HL-60/S4 (cell line): ENCODE measurements at regions not wholly inside any gene's neighbourhood (a gene's known extent, or its start where the extent isn't known, plus 50 kb on each side); places are given as distances from the start of the nearest gene placed in this dataset.

Experiments used
- in situ Hi-C: fragments of 300-500 bp; cut with MboI; formaldehyde crosslinking; loops from 2 replicates; pipeline ENCODE4 v1.14.3; 2022; ENCODE audit warnings: low sequenced_read_pairs

DNA sequence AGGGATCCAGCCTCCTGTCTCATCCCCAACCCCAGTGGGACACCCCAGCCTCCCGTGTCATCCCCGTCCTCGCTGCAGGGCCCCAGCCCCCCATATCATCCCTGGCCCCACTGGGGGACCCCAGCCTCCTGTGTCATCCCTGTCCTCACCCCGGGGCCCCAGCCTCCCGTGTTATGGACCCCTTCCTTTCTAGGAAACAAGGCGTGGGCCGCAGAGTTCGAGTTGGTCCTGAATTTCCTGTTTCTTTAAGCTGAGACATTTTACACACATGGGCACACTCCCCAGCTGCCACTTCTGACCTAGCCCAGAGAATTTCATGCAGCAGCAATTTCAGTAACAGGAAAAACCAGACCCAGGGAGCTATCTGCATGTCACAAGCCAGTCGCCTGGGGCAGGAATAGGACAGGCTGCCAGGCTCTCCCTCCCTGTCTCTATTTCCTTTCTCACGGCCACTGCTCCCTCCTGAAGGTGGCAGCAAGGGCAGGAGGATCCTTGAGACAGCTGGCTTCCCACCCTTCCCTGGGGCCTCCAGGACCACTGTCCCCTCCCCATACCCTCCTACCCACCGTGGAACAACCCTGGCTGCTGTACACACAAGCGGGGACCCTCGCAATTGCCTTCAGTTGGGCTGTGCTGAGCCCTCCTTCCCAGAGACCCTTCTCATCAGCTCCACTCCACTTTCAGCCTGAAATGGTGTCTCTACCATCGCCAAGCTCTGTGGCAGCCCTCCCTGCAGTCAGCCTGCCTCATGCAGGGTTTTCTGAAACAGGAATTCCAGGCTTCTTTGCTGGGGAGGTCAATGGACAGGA lies 141.9 kb upstream of the ID2 start:
- in situ Hi-C loops = loop anchor here (10.0 to 25.0 kb wide), 2 partner anchors 145 to 228 kb away; partner anchors contain the start of gene ID2

DNA sequence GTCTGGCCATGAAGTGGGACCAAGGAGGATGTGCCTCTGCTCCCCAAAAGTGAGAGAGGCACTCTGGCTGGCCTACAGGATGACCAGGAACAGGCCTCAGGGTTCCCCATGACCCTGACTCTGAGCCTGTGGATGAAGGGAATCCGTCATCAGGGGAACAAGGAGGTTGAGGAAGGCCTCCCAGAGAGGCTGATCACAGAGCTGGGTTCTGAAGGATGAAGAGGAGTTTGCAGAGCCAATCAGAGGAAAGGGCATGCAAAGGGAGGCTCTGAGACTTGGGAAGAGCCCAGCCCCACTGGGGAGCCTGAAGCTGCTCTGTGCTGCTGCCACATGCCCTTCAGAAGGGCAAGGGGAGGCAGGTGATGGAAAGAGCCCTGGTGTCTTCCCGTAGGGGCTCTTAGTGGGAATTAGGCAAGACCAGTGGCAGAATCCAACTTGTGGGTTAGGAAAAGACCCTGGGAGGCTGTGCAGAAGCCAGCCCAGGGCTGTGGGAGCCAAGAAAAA lies 141.3 kb upstream of the ID2 start:
- in situ Hi-C loops = loop anchor here (25.0 kb wide), 1 partner anchor 228 kb away; no protein-coding TSS in a partner anchor

DNA sequence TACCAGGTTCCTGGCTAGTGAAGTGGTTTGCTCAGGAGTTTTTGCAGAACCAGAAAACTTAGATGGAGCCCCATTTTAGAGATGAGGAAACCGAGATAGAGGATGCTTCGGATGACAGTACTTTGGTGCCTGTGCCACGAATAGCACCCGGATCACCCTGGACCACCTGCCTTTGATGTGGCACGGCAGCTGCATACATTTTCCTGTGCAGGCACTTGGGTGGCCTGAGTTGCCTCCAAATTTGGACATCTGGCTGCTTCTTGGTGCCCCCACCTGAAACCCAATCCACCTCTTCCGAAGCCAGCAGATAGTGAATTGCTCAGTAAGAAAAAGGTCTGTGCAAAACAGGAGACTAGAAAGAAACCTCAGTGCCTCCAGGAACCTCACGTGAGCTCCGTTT lies 140.6 kb upstream of the ID2 start:
- in situ Hi-C loops = loop anchor here (25.0 kb wide), 1 partner anchor 229 kb away; no protein-coding TSS in a partner anchor

DNA sequence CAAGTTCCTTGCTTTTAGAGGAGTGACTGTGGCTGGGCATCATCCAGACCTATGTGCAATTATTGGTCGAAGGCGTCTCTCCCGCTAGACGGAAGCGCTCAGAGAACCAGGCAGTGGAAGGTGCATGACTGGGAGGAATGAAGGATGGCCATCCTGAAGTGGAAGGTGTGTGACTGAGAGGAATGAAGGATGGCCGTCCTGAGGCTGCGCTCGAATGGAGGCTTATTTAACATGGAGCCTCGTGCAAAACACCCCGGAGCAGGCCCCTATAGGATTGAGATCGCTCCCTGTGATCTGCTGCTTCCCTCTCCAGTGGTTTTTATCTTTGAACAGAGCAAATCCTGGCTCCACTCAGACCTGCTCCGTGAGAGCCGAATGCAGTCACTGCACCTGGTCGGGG lies 140.2 kb upstream of the ID2 start:
- in situ Hi-C loops = loop anchor here (25.0 kb wide), 1 partner anchor 229 kb away; no protein-coding TSS in a partner anchor

DNA sequence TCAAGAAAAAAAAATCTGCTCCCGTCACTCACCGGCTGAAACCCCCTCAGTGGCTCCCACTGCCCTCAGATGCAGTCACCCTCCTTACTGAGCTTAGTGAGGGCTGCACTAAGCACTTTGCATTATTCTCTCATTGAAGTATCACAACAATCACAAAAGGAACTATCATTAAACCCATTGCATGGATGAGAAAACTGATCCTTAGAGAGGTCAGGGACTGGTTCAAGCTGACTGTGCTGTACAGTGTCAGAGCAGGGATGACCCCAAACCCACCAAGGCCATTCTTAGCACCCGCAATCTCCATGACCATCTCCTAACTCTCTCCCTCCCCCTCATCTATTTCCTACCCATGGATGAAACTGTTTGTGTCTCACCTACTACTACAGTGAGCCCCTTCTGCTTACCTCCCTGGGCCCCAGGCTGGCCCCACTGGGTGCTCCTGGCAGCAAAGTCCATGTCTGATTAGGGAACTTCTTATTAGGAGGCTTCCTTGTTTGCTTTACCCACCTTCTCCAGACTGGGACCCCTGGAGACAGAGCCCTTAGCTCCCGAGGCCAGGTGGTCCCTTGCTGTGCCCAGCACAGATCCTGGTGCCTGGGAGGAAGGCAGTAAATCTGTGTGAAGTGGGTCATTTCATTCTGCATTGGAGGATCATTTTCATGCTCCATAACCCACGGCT lies 139.3 kb upstream of the ID2 start:
- in situ Hi-C loops = loop anchor here (25.0 kb wide), 1 partner anchor 230 kb away; no protein-coding TSS in a partner anchor

- in situ Hi-C loops = loop anchor here (25.0 kb wide), 1 partner anchor 231 kb away; no protein-coding TSS in a partner anchor
Measured at GRCh38 chr2:8543060-8543382, 138.8 kb upstream of the ID2 start.

- in situ Hi-C loops = loop anchor here (25.0 kb wide), 1 partner anchor 231 kb away; no protein-coding TSS in a partner anchor
Measured at GRCh38 chr2:8543383-8544170, 138.3 kb upstream of the ID2 start.

- in situ Hi-C loops = loop anchor here (25.0 kb wide), 1 partner anchor 232 kb away; no protein-coding TSS in a partner anchor
Measured at GRCh38 chr2:8544171-8544785, 137.6 kb upstream of the ID2 start.

GRCh38 chr2:8544786-8545694 lies 136.8 kb upstream of the ID2 start:
- in situ Hi-C loops = loop anchor here (25.0 kb wide), 1 partner anchor 233 kb away; no protein-coding TSS in a partner anchor

GRCh38 chr2:8545695-8546611 lies 135.9 kb upstream of the ID2 start:
- in situ Hi-C loops = loop anchor here (25.0 kb wide), 1 partner anchor 234 kb away; no protein-coding TSS in a partner anchor

- in situ Hi-C loops = loop anchor here (25.0 kb wide), 1 partner anchor 234 kb away; no protein-coding TSS in a partner anchor
Measured at GRCh38 chr2:8546612-8547283, 135.1 kb upstream of the ID2 start.

GRCh38 chr2:8547284-8548064 lies 134.4 kb upstream of the ID2 start:
- in situ Hi-C loops = loop anchor here (25.0 kb wide), 1 partner anchor 235 kb away; no protein-coding TSS in a partner anchor

DNA sequence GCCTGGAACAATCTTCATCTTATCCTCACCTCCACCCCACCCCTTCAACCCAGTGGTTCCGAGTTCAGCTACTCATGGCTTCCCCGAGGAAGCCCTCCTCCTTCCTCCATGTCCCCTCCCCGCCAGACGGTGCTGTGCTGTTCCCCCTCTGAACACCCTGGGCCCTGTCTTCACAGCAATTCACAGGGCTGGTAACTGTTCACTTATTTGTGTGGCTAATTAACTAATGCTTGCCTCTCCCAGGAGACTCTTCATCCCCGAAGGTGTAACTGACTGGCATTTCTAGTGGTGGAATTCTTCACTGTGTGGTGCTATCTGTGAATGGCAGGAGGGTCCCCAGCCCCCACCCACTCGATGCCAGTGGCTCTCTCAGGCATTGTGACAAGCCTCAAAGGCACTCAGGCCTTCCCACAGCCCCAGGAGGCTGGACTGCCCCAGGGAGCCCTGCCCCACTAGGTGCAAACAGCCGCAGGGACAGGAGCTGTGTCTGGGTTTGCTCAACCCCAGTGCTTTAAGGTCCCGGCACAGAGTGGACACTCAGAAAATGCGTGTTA lies 133.7 kb upstream of the ID2 start:
- in situ Hi-C loops = loop anchor here (25.0 kb wide), 1 partner anchor 236 kb away; no protein-coding TSS in a partner anchor

- in situ Hi-C loops = loop anchor here (25.0 kb wide), 1 partner anchor 236 kb away; no protein-coding TSS in a partner anchor
Measured at GRCh38 chr2:8548619-8549150, 133.2 kb upstream of the ID2 start.

GRCh38 chr2:8549273-8549922 lies 132.5 kb upstream of the ID2 start:
- in situ Hi-C loops = loop anchor here (25.0 kb wide), 1 partner anchor 237 kb away; no protein-coding TSS in a partner anchor
